NT2/D1 (cell line): ENCODE measurements at regions not wholly inside any gene's neighbourhood (a gene's known extent, or its start where the extent isn't known, plus 50 kb on each side); places are given as distances from the start of the nearest gene placed in this dataset.
"Not testable (repeated sequence)": the region's sequence is repeated elsewhere in the genome, so short reads cannot be mapped to it uniquely, and the experiment has no call there.

Experiments
- DNase-seq: peaks from one replicate; pipeline ENCODE4 v3.0.0-alpha.2; 2011; ENCODE audit warnings: low read depth, low spot score
- H3K27me3 ChIP-seq: 2 replicates; pipeline ENCODE4 v1.6.0; 2011; ENCODE audit warnings: mild to moderate bottlenecking; ENCODE audit not compliant: insufficient read length, insufficient read depth
- H3K36me3 ChIP-seq: 2 replicates; pipeline ENCODE4 v1.6.1; 2011; ENCODE audit warnings: mild to moderate bottlenecking, low read length, mixed read lengths; ENCODE audit not compliant: insufficient read depth, insufficient read length
- H3K4me1 ChIP-seq: 2 replicates; pipeline ENCODE4 v1.5.1; 2011; ENCODE audit not compliant: insufficient read depth, insufficient read length
- H3K4me3 ChIP-seq: 2 replicates; pipeline ENCODE4 v1.5.1; 2011; ENCODE audit warnings: low read depth; ENCODE audit not compliant: insufficient read length
- H3K9ac ChIP-seq: 2 replicates; pipeline ENCODE4 v1.6.0; 2011; ENCODE audit warnings: low read depth; ENCODE audit not compliant: insufficient read length
- H3K9me3 ChIP-seq: 2 replicates; pipeline ENCODE4 v1.5.1; 2011; ENCODE audit warnings: mild to moderate bottlenecking, low read length; ENCODE audit not compliant: insufficient read depth
- SUZ12 ChIP-seq: IDR thresholded peaks from 2 replicates; pipeline ENCODE4 v1.6.1; 2011; ENCODE audit not compliant: insufficient read length, insufficient read depth; ENCODE audit errors: extremely low read depth
- YY1 ChIP-seq: IDR thresholded peaks from 2 replicates; pipeline ENCODE4 v1.6.1; 2011; ENCODE audit not compliant: insufficient read length, insufficient read depth
- ZNF274 ChIP-seq: IDR thresholded peaks from 2 replicates; pipeline ENCODE4 v1.6.1; 2011; ENCODE audit warnings: mild to moderate bottlenecking, low read depth, low read length

DNA sequence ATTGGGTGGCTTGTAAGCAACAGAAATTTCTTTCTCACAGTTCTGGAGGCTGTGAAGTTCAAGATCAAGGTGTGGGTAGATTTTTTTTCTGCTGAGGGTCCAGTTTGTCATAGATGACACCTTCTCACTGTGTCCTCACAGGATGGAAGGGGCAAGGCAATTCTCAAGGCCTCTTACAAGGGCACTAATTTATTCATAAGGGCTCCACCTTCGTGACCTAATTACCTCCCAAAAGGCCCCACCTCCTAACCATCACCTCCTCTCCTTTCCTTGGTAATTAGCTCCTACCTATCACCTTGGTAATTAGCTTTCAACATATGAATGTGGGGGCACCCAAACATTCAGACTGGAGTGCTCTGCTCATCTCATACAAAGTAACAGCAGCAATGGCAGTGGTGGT lies 92.3 kb upstream of the CD44 start:
- TF ChIP-seq SUZ12: no peak
- TF ChIP-seq ZNF274: no peak
- TF ChIP-seq YY1: no peak
- H3K9me3 ChIP-seq: peaks cover 6% of the 10 kb centered on the region; the same call in 1 of the 2 replicates
- H3K36me3 ChIP-seq: no peaks in the 10 kb centered on the region
- H3K4me3 ChIP-seq: no peak overlapping the region
- no peak overlapping the region for H3K9ac ChIP-seq
- no peaks in the 10 kb centered on the region for H3K27me3 ChIP-seq
- H3K4me1 ChIP-seq: no peaks in the 10 kb centered on the region
- no peak for DNase-seq

DNA sequence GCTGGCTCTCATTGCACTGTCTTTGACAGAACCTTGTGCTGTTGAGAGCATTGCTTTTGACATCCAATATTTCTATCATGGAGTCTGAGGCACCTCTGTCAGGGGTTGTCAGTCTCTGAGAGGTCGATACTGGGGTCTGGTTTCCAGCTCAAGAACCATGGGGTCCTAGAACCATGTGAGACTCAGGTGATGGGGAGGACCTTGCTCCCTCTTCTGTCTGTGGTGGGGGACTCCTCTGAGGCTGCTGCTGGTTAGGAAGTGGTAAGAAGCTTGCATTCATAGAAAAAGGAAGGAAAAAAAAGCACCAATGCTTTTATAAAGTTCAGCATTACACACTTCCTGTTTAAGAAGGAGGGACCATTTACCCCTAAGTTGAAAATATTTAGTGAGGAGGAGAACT lies 91.8 kb upstream of the CD44 start:
- H3K4me3 ChIP-seq: no peak overlapping the region
- no peaks in the 10 kb centered on the region for H3K4me1 ChIP-seq
- peaks cover 6% of the 10 kb centered on the region; the same call in 1 of the 2 replicates for H3K9me3 ChIP-seq
- TF ChIP-seq YY1 (no peak), ZNF274 (no peak), SUZ12 (no peak)
- DNase-seq: no peak
- H3K36me3 ChIP-seq: no peaks in the 10 kb centered on the region
- H3K27me3 ChIP-seq: no peaks in the 10 kb centered on the region
- H3K9ac ChIP-seq: no peak overlapping the region

DNA sequence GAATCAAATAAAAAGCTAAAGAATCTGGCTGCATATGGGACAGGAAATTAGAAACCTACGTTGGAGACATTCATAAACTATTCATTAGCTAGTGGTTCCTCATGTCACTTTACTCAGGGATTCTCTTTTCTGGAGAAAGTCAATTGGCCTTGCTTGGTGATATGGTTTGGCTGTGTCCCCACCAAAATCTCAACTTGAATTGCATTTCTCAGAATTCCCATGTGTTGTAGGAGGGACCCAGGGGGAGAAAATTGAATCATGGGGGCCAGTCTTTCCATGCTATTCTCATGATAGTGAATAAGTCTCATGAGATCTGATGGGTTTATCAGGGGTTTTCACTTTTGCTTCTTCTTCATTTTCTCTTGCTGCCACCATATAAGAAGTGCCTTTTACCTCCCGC lies 91.2 kb upstream of the CD44 start:
- no peak for DNase-seq
- H3K9me3 ChIP-seq: peaks cover 6% of the 10 kb centered on the region; the same call in 1 of the 2 replicates
- H3K9ac ChIP-seq: no peak overlapping the region
- H3K27me3 ChIP-seq: no peaks in the 10 kb centered on the region
- H3K36me3 ChIP-seq: no peaks in the 10 kb centered on the region
- H3K4me3 ChIP-seq: no peak overlapping the region
- no peaks in the 10 kb centered on the region for H3K4me1 ChIP-seq
- TF ChIP-seq SUZ12 (no peak), ZNF274 (no peak), YY1 (no peak)

GRCh38 chr11:35048346-35048745 lies 90.6 kb upstream of the CD44 start:
- not testable (repeated sequence) for H3K36me3 ChIP-seq, H3K9me3 ChIP-seq, H3K27me3 ChIP-seq, H3K4me1 ChIP-seq, DNase-seq, H3K9ac ChIP-seq, H3K4me3 ChIP-seq

DNA sequence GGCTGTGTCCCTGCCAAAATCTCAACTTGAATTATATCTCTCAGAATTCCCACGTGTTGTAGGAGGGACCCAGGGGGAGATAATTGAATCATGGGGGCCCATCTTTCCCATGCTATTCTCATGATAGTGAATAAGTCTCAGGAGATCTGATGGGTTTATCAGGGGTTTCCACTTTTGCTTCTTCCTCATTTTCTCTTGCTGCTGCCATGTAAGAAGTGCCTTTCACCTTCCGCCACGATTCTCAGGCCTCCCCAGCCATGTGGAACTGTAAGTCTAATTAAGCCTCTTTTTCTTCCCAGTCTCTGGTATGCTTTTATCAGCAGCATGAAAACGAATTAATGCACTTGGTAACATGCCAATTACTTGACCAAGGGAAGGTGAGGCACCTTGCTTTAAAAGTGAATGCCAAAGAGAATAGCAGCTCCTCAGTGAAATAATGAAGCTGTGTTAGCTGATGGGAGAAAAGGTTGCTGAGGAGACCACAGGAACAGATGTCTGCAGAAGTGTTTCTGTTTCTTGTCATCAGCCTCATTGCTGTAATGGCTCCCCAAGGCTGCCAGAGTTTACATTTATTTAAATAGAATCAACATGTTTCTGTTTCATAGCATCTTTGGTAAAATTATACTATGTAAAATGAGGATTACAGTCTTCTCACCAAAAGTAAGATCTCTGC lies 89.0 kb upstream of the CD44 start:
- Histone ChIP-seq H3K36me3 (no peaks in the 10 kb centered on the region), H3K4me1 (no peaks in the 10 kb centered on the region), H3K27me3 (no peaks in the 10 kb centered on the region), H3K9me3 (peaks cover 6% of the 10 kb centered on the region; the same call in 1 of the 2 replicates), H3K9ac (no peak overlapping the region), H3K4me3 (no peak overlapping the region)
- TF ChIP-seq ZNF274 (no peak), YY1 (no peak), SUZ12 (no peak)
- no peak for DNase-seq

DNA sequence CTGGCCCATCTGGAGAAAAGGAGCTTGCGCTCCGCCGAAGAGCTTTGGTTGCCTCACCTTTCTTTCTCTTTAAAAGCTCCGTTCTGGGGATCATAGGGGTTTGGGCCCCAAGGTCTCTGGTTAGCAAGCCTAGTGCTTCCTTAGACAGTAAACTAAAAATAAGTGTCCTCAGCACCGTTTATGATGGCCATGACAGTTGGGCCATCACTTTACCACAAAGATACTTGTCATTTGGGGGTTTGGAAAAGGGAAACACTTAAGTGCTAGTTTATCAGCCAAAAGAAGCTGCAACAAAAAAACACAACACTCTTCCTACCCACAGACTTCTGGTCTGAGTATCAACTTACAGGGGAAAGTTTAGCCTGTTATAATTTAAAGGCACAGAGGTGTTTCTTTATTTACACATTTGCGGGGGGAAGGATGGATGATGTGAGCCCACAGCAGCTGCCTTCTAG lies 88.4 kb upstream of the CD44 start:
- no peaks in the 10 kb centered on the region for H3K4me1 ChIP-seq
- H3K9me3 ChIP-seq: peaks cover 6% of the 10 kb centered on the region; the same call in 1 of the 2 replicates
- no peaks in the 10 kb centered on the region for H3K36me3 ChIP-seq
- no peak for TF ChIP-seq YY1
- no peak for TF ChIP-seq SUZ12
- no peak for TF ChIP-seq ZNF274
- H3K9ac ChIP-seq: no peak overlapping the region
- no peak overlapping the region for H3K4me3 ChIP-seq
- no peak for DNase-seq
- no peaks in the 10 kb centered on the region for H3K27me3 ChIP-seq

GRCh38 chr11:35056391-35057093 lies 82.4 kb upstream of the CD44 start:
- TF ChIP-seq SUZ12 (no peak), YY1 (no peak), ZNF274 (no peak)
- DNase-seq: no peak
- Histone ChIP-seq H3K27me3 (no peaks in the 10 kb centered on the region), H3K4me1 (no peaks in the 10 kb centered on the region), H3K4me3 (no peak overlapping the region), H3K9me3 (no peaks in the 10 kb centered on the region), H3K9ac (no peak overlapping the region), H3K36me3 (no peaks in the 10 kb centered on the region)
